ENCODE measurements at regions not wholly inside any gene's neighbourhood (a gene's known extent, or its start where the extent isn't known, plus 50 kb on each side); places are given as distances from the start of the nearest gene placed in this dataset.
"Not testable (repeated sequence)": the region's sequence is repeated elsewhere in the genome, so short reads cannot be mapped to it uniquely, and the experiment has no call there.

DNA sequence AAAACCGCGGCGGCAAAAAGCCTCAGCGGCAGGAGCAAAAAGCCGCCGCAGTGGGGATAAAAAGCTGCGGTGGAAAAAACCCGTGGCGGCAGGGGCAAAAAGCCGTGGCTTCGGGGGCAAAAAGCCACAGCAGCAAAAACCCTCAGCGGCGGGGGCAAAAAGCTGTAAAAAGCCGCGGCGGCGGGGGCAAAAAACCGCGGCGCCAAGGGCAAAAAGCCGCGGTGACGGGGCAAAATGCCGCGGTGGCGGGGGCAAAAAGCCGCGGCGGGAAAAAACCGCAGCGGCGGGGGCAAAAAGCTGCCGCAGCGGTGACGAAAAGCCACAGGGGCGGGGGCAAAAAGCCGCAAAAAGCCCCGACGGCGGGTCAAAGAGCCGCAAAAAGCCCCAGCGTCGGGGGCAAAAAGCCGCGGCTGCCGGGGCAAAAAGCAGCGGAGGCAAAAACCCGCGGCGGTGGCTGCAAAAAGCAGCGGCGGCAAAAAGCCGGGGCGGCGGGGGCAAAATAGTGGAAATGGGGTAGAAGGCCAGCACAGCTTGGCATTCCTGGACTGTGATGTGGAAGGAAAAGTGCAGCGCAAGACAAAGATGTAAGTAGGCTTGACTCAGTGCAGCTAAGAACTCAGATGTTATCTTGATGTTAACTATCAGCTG is 151.8 kb downstream of the ANKRD30BL start:
- H3K27me3 Mint-ChIP-seq (ENCODE audit: low read depth in 2 of 2), result peaks cover 27 to 30% of the 10 kb centered on the region in 2 donors
- H3K36me3 ChIP-seq (ENCODE audit: control insufficient read depth, insufficient read depth, low read length), result no peaks in the 10 kb centered on the region
- no peak overlapping the region for H3K27ac ChIP-seq (ENCODE audit: low read length)
- intact Hi-C loops (cut with micrococcal nuclease), result no loop called here
- TF ChIP-seq, protein P1, sequence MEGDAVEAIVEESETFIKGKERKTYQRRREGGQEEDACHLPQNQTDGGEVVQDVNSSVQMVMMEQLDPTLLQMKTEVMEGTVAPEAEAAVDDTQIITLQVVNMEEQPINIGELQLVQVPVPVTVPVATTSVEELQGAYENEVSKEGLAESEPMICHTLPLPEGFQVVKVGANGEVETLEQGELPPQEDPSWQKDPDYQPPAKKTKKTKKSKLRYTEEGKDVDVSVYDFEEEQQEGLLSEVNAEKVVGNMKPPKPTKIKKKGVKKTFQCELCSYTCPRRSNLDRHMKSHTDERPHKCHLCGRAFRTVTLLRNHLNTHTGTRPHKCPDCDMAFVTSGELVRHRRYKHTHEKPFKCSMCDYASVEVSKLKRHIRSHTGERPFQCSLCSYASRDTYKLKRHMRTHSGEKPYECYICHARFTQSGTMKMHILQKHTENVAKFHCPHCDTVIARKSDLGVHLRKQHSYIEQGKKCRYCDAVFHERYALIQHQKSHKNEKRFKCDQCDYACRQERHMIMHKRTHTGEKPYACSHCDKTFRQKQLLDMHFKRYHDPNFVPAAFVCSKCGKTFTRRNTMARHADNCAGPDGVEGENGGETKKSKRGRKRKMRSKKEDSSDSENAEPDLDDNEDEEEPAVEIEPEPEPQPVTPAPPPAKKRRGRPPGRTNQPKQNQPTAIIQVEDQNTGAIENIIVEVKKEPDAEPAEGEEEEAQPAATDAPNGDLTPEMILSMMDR (IDR thresholded peaks at IDR 0.05), result no peak
- H3K36me3 Mint-ChIP-seq, result no peaks in the 10 kb centered on the region
- H3K4me1 ChIP-seq (ENCODE audit: control insufficient read depth, insufficient read depth, low read length), result no peaks in the 10 kb centered on the region
- no peaks in the 10 kb centered on the region for H3K4me1 Mint-ChIP-seq
- no peak overlapping the region for H3K4me3 Mint-ChIP-seq
- peaks cover 5% of the 10 kb centered on the region for H3K9me3 ChIP-seq (ENCODE audit: control insufficient read depth, insufficient read depth, low read length)
- DNase-seq, result no peak
- H3K27ac Mint-ChIP-seq, result no peak overlapping the region
- 6% methylated on average over 56 of the region's 56 CpGs for WGBS (ENCODE audit: insufficient coverage)
- H3K9me3 Mint-ChIP-seq, result peaks cover 6 to 9% of the 10 kb centered on the region in 2 donors
- no peak for ATAC-seq
- peaks cover 8% of the 10 kb centered on the region for H3K27me3 ChIP-seq (ENCODE audit: control insufficient read depth, insufficient read depth, low read length)
- no peak overlapping the region for H3K4me3 ChIP-seq (ENCODE audit: low read length)

DNA sequence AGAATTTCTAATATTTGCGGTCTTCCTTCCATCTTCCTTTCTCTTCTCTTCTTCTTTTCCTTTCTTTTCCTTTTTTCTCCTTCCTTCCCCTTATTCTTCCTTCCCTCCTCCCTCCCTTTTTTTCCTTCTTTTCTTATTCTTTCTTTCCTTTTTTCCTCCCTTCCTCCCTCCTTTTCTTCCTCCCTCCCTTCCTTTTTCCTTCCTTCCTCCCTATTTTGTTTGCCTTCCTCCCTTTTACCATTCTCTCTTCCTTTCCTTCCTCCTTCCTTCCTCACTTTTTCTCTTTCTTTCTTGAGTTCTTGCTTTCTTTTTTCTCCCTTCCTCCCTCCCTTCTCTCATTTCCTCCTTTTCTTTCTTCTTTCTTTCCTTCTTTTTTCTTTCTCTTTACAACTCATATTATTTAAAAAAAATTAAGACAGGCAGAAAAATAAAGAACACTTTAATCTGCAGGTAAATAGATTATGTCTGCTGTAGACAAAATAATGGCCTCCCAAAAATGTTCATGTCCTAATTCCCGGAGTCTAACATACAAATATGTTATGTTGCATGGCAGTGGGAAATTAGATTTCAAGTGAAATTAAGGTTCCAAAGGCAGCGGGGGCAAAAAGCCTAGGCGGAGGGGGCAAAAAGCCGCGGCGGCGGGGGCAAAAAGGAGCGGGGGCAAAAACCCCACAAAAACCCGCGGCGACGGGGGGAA is 152.4 kb downstream of the ANKRD30BL start:
- Mint-ChIP-seq H3K4me3 (no peak overlapping the region), H3K9me3 (peaks cover 6 to 10% of the 10 kb centered on the region in 2 donors), H3K27me3 (ENCODE audit: low read depth in 2 of 2) (peaks cover 27 to 30% of the 10 kb centered on the region in 2 donors), H3K4me1 (no peaks in the 10 kb centered on the region), H3K36me3 (no peaks in the 10 kb centered on the region), H3K27ac (no peak overlapping the region)
- H3K9me3 ChIP-seq (ENCODE audit: control insufficient read depth, insufficient read depth, low read length), result peaks cover 5% of the 10 kb centered on the region
- peaks cover 8% of the 10 kb centered on the region for H3K27me3 ChIP-seq (ENCODE audit: control insufficient read depth, insufficient read depth, low read length)
- H3K36me3 ChIP-seq (ENCODE audit: control insufficient read depth, insufficient read depth, low read length), result no peaks in the 10 kb centered on the region
- ATAC-seq, result no peak
- TF ChIP-seq, protein P1 (IDR thresholded peaks at IDR 0.05), result no peak
- no peak for DNase-seq
- intact Hi-C loops (cut with micrococcal nuclease), result no loop called here
- H3K4me1 ChIP-seq (ENCODE audit: control insufficient read depth, insufficient read depth, low read length), result no peaks in the 10 kb centered on the region
- H3K4me3 ChIP-seq (ENCODE audit: low read length), result no peak overlapping the region
- no peak overlapping the region for H3K27ac ChIP-seq (ENCODE audit: low read length)
- WGBS (ENCODE audit: insufficient coverage), result 10% methylated on average over 12 of the region's 13 CpGs

DNA sequence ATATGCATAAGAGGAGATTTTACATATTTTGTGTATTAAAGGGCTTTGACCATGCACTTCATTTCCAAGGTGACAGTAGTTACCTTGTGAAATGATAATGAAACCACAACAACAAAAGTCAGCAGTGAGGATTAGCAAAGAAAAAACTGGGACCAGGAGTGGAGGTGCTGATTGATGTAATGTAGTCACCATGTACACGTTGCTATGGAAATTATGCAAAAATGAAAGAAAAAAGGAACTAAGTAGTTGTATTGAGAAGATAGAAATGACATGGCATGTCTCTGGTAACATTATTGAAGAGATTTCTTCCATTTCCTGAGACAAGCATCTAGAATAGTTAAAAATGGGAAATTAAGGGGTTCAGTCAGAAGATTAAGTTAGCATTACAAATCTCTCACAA is 171.0 kb downstream of the ANKRD30BL start:
- H3K36me3 Mint-ChIP-seq; H3K9me3 Mint-ChIP-seq; H3K4me3 ChIP-seq (ENCODE audit: low read length); ATAC-seq; H3K4me3 Mint-ChIP-seq; H3K4me1 ChIP-seq (ENCODE audit: control insufficient read depth, insufficient read depth, low read length); H3K27ac Mint-ChIP-seq; DNase-seq; H3K27me3 ChIP-seq (ENCODE audit: control insufficient read depth, insufficient read depth, low read length); intact Hi-C loops (cut with micrococcal nuclease); H3K27me3 Mint-ChIP-seq (ENCODE audit: low read depth in 2 of 2); H3K36me3 ChIP-seq (ENCODE audit: control insufficient read depth, insufficient read depth, low read length); H3K4me1 Mint-ChIP-seq; H3K27ac ChIP-seq (ENCODE audit: low read length); H3K9me3 ChIP-seq (ENCODE audit: control insufficient read depth, insufficient read depth, low read length): not testable (repeated sequence)
- WGBS (ENCODE audit: insufficient coverage), result no CpG with 5 or more reads among the region's 1 CpG

DNA sequence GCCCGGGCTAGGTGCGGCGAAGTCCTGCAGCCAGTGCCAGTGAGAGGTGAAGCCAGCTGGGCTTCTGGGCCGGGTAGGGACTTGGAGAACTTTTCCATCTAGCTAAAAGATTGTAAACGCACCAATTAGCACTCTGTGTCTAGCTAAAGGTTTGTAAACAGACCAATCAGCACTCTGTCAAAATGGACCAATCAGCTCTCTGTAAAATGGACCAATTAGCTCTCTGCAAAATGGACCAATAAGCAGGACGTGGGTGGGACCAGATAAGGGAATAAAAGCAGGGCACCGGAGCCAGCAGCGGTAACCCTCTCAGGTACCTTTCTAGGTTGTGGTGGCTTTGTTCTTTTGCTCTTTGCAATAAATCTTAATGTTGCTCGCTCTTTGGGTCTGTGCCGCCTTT is 195.1 kb downstream of the ANKRD30BL start:
- ATAC-seq; H3K4me3 ChIP-seq (ENCODE audit: low read length); H3K27me3 Mint-ChIP-seq (ENCODE audit: low read depth in 2 of 2); H3K4me3 Mint-ChIP-seq; H3K27ac ChIP-seq (ENCODE audit: low read length); H3K9me3 ChIP-seq (ENCODE audit: control insufficient read depth, insufficient read depth, low read length); DNase-seq; H3K27me3 ChIP-seq (ENCODE audit: control insufficient read depth, insufficient read depth, low read length); H3K36me3 Mint-ChIP-seq; H3K4me1 Mint-ChIP-seq; intact Hi-C loops (cut with micrococcal nuclease); H3K27ac Mint-ChIP-seq; H3K9me3 Mint-ChIP-seq; H3K36me3 ChIP-seq (ENCODE audit: control insufficient read depth, insufficient read depth, low read length); H3K4me1 ChIP-seq (ENCODE audit: control insufficient read depth, insufficient read depth, low read length): not testable (repeated sequence)
- 72% methylated on average over 10 of the region's 10 CpGs for WGBS (ENCODE audit: insufficient coverage)

Measured in natural killer cell (primary cell).